Lung microvascular endothelial cell (primary cell): ENCODE measurements at regions not wholly inside any gene's neighbourhood (a gene's known extent, or its start where the extent isn't known, plus 50 kb on each side); places are given as distances from the start of the nearest gene placed in this dataset.

ENCODE experiments used
- DNase-seq, 2 donors: peaks; one replicate each; pipeline versions ENCODE4 v3.0.0 to v3.0.0-alpha.2; 2010; ENCODE audit warnings: low read depth in 2 of 2

DNA sequence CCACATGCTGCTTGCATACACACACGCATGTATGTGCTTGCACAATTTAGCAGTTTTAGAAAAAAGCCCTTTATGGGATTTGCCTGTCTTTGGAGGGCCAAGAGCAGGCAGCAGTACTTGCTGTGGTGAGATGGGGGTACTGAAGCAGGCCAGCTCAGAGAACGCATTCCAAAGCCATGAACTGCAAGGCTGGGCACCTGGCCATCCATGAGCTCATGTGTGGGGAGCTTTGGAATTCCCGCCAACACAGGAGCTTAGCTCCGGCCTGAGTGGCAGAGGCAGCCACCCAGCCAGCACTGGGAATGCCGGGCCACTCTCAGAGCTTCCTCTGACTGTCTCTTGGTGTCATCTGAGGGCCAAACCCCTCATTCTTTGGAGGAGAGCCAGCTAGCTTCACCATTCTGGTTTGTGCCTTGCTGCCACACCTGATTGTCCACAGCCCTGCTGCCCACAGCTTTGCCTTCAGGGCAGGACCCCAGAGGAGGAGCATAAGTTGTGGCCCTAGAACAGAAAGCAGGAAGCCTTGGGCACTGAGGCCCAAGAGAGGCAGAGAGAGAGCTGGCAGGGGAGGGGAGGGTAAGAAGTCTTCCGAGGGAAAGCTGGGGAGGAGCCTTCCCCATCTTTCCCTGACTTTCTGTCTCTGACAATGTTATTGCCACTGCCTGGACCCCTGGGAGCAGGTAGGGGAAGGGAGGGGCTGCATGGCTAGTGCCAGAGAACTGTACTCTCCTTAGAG is 92.1 kb upstream of the POU3F1 start:
- DNase-seq: peak; percentile 65 to 72

GRCh38 chr1:38137164-38137563 is 90.6 kb upstream of the POU3F1 start:
- DNase-seq: no peak

DNA sequence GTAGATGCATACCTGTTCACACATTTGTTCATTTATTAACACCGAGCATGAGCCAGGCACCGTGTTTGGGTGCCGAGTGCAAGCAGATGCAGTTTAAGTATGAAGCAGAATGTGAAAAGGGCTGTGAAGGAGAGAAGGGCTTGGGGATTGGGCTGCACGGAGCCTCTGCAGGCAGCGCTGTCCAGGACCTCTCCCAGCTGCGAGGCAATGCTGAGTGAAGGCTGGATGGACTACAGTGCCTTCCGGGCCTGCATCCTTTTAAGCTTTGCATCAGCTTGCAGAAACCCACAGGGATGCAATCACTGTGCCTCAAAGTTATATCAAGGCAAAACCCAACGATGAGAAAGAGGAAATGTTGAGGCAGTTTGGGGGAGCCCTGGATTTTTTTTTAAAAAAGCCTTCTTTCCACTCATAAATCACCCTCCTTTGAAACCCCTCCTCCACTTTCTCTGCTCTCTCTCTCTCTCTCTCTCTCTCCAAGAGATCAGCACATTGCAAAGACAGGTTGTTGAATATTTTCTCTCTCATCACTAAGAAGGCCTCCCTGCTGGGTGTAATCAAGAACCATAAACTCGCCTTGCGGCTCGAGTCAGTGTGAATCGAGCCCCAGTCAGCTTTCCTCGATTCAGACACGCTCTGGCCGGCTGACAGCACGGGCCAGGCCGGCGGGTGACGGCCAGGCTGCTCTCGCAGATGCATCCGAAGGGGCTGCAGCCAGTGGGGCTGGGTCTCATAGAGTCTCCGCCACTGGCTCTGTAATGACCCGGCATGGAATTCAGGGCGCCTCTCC is 89.2 kb upstream of the POU3F1 start:
- DNase-seq: no peak

- no peak for DNase-seq
Observed at GRCh38 chr1:38134294-38134755, 87.7 kb upstream of the POU3F1 start.

GRCh38 chr1:38133756-38134155 is 87.2 kb upstream of the POU3F1 start:
- DNase-seq: no peak

DNA sequence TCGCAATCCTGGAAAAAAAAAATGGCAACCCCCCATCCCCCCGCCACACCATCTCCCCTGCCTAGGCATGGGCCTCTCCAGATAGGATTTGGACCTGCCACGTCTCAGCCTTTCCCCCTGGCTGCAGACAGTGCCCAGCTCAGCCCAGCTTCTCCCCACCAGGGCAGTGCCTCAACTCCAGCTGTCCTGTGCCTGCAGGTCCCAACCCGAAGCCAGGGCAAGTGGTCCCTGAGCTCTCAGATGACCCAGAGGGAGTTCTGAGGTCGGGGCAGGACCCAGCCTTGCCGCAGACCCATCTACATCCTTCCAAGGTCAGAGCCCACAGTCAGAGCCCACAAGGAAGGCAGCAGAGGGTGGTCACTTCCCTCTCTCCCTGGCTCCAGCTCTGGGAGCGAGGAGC is 86.7 kb upstream of the POU3F1 start:
- DNase-seq: no peak

- no peak for DNase-seq
Observed at GRCh38 chr1:38132681-38133080, 86.1 kb upstream of the POU3F1 start.

DNA sequence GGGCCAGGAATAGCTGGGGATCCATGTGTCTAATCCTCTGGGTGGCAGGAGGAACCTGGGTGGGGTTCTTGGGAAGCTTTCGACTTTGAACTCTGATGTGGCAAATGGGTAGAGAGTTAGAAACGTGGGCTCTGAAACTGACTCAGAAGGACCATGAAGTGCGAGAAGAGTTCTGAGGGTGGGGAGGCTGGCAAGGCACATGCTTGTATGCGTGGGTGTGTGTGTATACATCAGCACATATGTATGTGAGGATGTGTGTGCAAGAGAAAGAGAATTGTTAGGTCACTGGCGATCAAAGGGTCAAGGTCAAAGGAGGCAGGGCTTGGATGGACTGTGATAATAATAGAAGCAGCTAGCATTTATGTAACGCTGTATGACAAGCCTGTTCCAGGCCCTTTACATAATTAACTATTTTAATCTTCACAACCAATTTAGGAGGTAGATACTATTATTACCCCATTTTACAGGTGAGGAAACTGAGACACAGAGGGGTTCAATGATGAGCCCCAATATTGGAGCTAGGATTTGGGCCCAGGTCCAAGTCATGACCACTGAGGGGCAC is 84.5 kb upstream of the POU3F1 start:
- DNase-seq: no peak

GRCh38 chr1:38129971-38130370 is 83.4 kb upstream of the POU3F1 start:
- no peak for DNase-seq

DNA sequence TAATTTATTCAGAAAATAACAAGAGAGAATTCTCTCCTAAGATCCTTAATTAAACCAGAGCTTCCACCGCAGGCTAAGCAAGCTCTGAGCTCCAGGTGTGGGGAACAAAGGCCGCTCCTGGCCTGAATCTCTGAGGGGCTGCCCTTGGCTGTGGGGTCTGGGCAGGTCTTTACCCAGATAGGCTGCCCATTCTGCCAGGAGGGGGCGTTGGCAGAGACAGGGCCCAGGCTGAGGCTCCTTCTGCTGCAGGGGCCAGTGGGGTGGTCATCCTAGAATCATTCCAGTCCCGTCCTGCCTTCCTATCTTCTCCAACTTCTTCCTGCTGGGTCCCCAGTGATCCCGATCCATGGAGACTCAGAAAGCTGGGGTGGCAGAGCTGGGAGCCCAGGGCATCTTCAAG is 82.9 kb upstream of the POU3F1 start:
- no peak for DNase-seq

- no peak for DNase-seq
Observed at GRCh38 chr1:38128926-38129453, 82.4 kb upstream of the POU3F1 start.

GRCh38 chr1:38128511-38128910 is 81.9 kb upstream of the POU3F1 start:
- DNase-seq: no peak

GRCh38 chr1:38127428-38127827 is 80.8 kb upstream of the POU3F1 start:
- DNase-seq: no peak

DNA sequence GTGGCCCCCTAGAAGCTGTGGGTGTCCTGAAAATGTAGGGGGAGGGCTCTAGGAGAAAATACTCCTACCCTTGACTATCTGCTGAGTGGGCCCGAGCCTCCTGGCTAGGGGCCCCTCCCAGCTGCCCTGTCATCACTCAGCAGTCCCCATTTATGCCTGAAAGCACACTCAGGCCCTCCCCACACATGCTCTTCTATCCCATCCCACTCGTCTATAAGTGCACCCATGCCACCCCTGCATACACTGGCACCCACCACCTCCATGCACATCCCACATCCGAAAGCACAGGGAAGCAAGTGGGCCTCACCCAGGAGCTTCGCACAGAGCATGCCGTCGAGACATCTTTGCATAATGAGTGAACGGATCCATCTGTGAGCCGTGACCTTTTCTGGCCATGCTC is 80.4 kb upstream of the POU3F1 start:
- no peak for DNase-seq

- DNase-seq: no peak
Observed at GRCh38 chr1:38125837-38126520, 79.4 kb upstream of the POU3F1 start.

GRCh38 chr1:38125016-38125415 is 78.4 kb upstream of the POU3F1 start:
- DNase-seq: no peak

DNA sequence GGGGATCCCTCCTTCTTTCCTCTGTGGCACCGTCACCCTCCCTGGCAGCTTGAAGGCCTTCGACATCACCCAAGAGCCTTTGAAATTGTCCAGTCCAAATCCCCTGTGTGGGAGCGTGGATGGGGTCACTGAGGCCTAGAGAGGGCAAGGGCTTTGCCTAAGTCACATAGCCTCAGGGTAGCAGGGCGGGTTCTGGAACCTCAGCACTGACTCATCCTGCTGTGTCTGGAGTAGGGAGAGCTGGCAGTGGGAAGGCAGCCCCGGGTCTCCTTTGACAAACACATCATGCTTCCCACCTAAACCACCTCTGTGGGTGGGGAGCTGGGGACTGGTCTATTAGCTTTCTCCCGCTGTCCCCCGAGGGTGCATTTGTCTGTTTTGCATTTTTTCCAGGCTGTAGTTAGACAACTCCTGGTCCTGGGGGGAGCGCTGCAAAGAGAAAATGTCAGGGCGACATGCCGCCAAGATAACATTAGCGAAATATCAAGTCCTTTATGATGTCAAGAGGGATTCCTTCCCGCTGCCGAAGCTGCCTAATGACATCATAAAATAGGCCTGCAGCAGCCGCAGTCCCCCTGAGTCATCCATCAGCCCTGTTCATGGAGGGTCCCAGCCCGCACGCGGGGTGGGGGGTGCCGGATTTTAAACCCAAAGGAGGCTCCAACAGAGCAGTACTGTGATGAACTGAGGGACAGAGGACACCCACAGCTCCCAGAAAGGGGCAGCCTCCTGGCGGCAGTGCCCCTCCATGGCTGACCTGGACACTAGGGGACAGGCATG is 77.0 kb upstream of the POU3F1 start:
- no peak for DNase-seq

DNA sequence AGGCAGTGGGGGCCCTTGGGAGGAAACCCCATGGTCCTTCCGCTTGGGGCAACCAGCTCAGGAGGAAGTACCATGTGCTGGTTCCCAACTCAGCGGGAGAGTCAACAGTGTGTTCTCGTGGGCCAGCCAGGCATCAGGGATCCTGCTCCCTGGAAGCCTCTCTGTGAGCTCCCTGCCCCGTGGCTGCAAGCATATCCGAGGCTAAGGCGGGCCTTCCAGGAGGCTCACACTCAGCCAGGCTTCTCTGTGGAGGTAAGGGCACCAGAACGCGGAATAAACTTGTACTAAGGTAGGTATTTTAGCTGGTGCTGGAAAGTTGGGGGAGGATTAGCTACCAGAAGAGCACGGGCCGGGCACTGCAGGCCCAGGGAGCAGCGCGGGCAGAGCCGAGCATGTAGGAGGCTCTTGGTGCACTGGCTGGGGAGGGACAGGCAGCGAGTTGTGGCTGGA is 74.7 kb upstream of the POU3F1 start:
- DNase-seq: no peak

GRCh38 chr1:38120552-38121230 is 74.1 kb upstream of the POU3F1 start:
- DNase-seq: no peak

- DNase-seq: no peak
Observed at GRCh38 chr1:38118976-38119375, 72.4 kb upstream of the POU3F1 start.
